ENCODE measurements at regions not wholly inside any gene's neighbourhood (a gene's known extent, or its start where the extent isn't known, plus 50 kb on each side); places are given as distances from the start of the nearest gene placed in this dataset.
A peak's percentile ranks its signal among the peaks of the same experiment; 100 is the strongest.

DNA sequence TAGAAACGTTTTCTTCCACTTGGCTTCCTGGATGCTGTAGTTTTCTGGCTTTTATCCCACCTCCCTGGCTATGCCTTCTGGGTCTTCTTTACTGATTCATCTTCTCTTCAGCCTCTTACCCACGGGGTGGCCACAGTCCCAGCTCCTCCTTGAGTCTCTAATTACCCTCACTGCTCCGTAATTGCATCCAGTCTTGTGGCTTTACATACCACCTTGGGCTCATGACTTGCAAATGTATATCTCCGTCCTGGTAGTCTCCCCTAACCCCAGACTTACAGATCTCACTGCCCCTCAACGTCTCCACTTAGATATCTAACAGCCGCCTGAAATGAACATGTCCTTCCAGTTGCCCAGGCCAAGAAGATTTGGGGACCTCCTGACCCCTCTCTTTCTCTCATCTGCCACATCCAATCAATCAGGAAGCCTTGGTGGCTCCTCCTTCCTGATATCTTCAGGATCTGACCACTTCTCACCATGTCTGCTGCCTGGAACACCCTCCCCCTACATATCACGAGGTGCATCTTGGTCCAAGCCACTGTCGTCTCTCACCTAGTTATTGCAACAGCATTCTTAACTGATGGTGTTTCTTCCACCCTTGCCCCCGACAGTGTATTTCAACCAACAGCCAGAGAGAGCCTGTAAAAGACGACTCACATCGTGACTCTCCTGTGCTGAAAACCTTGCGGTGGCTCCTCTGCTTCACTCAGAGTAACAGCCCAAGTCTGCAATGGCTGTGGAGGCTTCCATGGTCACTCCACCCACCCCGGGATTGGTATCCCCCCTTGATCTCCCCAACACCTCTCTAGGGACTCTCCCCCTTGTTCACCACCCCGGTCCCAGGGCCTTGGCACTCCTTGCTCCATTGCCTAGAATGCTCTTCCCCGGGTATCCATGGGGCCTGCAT is 219.0 kb upstream of the POU3F1 start (continued):
- TF ChIP-seq, protein P1, sequence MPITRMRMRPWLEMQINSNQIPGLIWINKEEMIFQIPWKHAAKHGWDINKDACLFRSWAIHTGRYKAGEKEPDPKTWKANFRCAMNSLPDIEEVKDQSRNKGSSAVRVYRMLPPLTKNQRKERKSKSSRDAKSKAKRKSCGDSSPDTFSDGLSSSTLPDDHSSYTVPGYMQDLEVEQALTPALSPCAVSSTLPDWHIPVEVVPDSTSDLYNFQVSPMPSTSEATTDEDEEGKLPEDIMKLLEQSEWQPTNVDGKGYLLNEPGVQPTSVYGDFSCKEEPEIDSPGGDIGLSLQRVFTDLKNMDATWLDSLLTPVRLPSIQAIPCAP (CRISPR knock-in tag; IDR thresholded peaks at IDR 0.05; ENCODE audit: borderline replicate concordance): no peak
- TF ChIP-seq, protein P2, sequence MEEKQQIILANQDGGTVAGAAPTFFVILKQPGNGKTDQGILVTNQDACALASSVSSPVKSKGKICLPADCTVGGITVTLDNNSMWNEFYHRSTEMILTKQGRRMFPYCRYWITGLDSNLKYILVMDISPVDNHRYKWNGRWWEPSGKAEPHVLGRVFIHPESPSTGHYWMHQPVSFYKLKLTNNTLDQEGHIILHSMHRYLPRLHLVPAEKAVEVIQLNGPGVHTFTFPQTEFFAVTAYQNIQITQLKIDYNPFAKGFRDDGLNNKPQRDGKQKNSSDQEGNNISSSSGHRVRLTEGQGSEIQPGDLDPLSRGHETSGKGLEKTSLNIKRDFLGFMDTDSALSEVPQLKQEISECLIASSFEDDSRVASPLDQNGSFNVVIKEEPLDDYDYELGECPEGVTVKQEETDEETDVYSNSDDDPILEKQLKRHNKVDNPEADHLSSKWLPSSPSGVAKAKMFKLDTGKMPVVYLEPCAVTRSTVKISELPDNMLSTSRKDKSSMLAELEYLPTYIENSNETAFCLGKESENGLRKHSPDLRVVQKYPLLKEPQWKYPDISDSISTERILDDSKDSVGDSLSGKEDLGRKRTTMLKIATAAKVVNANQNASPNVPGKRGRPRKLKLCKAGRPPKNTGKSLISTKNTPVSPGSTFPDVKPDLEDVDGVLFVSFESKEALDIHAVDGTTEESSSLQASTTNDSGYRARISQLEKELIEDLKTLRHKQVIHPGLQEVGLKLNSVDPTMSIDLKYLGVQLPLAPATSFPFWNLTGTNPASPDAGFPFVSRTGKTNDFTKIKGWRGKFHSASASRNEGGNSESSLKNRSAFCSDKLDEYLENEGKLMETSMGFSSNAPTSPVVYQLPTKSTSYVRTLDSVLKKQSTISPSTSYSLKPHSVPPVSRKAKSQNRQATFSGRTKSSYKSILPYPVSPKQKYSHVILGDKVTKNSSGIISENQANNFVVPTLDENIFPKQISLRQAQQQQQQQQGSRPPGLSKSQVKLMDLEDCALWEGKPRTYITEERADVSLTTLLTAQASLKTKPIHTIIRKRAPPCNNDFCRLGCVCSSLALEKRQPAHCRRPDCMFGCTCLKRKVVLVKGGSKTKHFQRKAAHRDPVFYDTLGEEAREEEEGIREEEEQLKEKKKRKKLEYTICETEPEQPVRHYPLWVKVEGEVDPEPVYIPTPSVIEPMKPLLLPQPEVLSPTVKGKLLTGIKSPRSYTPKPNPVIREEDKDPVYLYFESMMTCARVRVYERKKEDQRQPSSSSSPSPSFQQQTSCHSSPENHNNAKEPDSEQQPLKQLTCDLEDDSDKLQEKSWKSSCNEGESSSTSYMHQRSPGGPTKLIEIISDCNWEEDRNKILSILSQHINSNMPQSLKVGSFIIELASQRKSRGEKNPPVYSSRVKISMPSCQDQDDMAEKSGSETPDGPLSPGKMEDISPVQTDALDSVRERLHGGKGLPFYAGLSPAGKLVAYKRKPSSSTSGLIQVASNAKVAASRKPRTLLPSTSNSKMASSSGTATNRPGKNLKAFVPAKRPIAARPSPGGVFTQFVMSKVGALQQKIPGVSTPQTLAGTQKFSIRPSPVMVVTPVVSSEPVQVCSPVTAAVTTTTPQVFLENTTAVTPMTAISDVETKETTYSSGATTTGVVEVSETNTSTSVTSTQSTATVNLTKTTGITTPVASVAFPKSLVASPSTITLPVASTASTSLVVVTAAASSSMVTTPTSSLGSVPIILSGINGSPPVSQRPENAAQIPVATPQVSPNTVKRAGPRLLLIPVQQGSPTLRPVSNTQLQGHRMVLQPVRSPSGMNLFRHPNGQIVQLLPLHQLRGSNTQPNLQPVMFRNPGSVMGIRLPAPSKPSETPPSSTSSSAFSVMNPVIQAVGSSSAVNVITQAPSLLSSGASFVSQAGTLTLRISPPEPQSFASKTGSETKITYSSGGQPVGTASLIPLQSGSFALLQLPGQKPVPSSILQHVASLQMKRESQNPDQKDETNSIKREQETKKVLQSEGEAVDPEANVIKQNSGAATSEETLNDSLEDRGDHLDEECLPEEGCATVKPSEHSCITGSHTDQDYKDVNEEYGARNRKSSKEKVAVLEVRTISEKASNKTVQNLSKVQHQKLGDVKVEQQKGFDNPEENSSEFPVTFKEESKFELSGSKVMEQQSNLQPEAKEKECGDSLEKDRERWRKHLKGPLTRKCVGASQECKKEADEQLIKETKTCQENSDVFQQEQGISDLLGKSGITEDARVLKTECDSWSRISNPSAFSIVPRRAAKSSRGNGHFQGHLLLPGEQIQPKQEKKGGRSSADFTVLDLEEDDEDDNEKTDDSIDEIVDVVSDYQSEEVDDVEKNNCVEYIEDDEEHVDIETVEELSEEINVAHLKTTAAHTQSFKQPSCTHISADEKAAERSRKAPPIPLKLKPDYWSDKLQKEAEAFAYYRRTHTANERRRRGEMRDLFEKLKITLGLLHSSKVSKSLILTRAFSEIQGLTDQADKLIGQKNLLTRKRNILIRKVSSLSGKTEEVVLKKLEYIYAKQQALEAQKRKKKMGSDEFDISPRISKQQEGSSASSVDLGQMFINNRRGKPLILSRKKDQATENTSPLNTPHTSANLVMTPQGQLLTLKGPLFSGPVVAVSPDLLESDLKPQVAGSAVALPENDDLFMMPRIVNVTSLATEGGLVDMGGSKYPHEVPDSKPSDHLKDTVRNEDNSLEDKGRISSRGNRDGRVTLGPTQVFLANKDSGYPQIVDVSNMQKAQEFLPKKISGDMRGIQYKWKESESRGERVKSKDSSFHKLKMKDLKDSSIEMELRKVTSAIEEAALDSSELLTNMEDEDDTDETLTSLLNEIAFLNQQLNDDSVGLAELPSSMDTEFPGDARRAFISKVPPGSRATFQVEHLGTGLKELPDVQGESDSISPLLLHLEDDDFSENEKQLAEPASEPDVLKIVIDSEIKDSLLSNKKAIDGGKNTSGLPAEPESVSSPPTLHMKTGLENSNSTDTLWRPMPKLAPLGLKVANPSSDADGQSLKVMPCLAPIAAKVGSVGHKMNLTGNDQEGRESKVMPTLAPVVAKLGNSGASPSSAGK (IDR thresholded peaks at IDR 0.05): peak; percentile 49
- TF ChIP-seq ARID1B (IDR thresholded peaks at IDR 0.05) (peak; percentile 62; the same call in 1 of the 2 replicates), CEBPB (tag; IDR thresholded peaks at IDR 0.05) (peak; percentile 87)

Data from K562 (cell line).